H1 (cell line): ENCODE measurements at regions not wholly inside any gene's neighbourhood (a gene's known extent, or its start where the extent isn't known, plus 50 kb on each side); places are given as distances from the start of the nearest gene placed in this dataset.

Experiments
- CHD1 ChIP-seq: IDR thresholded peaks from 2 replicates; pipeline ENCODE4 v1.6.1; 2012; ENCODE audit warnings: low read depth, low read length, improper control_type of control experiment
- CTBP2 ChIP-seq: IDR thresholded peaks from 2 replicates; pipeline ENCODE4 v1.7.0; 2011; ENCODE audit warnings: borderline replicate concordance, mild to moderate bottlenecking, moderate library complexity, mixed read lengths, low read length; ENCODE audit not compliant: insufficient read depth, insufficient read length
- EP300 ChIP-seq, 2 experiments: IDR thresholded peaks; 1 replicate in 1 of 2; 2 replicates in 1 of 2; pipeline ENCODE4 v1.6.1; 2011 to 2012; ENCODE audit warnings: low read depth in 2 of 2, low read length in 2 of 2, mild to moderate bottlenecking in 2 of 2, borderline replicate concordance in 1 of 2, inconsistent platforms in 1 of 2, moderate library complexity in 1 of 2
- KDM5A ChIP-seq: fragments of 200-600 bp; IDR thresholded peaks from 2 replicates; pipeline ENCODE4 v1.7.1; 2012; ENCODE audit warnings: mild to moderate bottlenecking, low read length, inconsistent platforms, mixed read lengths
- MAFK ChIP-seq: IDR thresholded peaks from 2 replicates; pipeline ENCODE4 v1.6.1; 2012; ENCODE audit warnings: low read depth, mild to moderate bottlenecking, improper control_type of control experiment, low read length
- POLR2AphosphoS5 ChIP-seq: IDR thresholded peaks from 2 replicates; pipeline ENCODE4 v1.6.1; 2011; ENCODE audit warnings: low read depth, low read length
- SIN3A ChIP-seq, 2 experiments: IDR thresholded peaks in 1 of 2; conservative IDR thresholded peaks in 1 of 2; 2 replicates each; pipeline ENCODE4 v1.6.1; 2011 to 2012; ENCODE audit warnings: low read length in 2 of 2, improper control_type of control experiment in 1 of 2, low read depth in 1 of 2, mild to moderate bottlenecking in 1 of 2
- SP1 ChIP-seq: IDR thresholded peaks from 2 replicates; pipeline ENCODE4 v1.6.1; 2011; ENCODE audit warnings: low read depth, low read length
- ZNF274 ChIP-seq: IDR thresholded peaks from 2 replicates; pipeline ENCODE4 v1.7.0; 2012; ENCODE audit warnings: low read length, borderline replicate concordance; ENCODE audit errors: extremely low read depth
- TF ChIP-seq, protein P1 (sequence below), 3 experiments: IDR thresholded peaks; 1 replicate in 2 of 3; 2 replicates in 1 of 3; pipeline versions ENCODE4 v1.5.1 to v1.6.1; 2011; ENCODE audit warnings: low read length in 3 of 3, mild to moderate bottlenecking in 3 of 3, inconsistent platforms in 2 of 3, low read depth in 1 of 3, moderate library complexity in 1 of 3; ENCODE audit not compliant: insufficient read depth in 1 of 3; ENCODE audit errors: control extremely low read depth in 1 of 3

- TF ChIP-seq ZNF274 (no peak), KDM5A (no peak), MAFK (no peak), CTBP2 (no peak), CHD1 (no peak), EP300 (IDR thresholded peaks at IDR 0.05; ENCODE audit: borderline replicate concordance in 1 of 2, low read depth in 2 of 2, low read length in 2 of 2) (no peak), SP1 (no peak), SIN3A (conservative IDR thresholded peaks at IDR 0.05 in 1 of 2, IDR thresholded peaks at IDR 0.05 in 1 of 2; ENCODE audit: low read depth in 1 of 2, low read length in 2 of 2) (no peak), POLR2AphosphoS5 (no peak)
- TF ChIP-seq, protein P1, sequence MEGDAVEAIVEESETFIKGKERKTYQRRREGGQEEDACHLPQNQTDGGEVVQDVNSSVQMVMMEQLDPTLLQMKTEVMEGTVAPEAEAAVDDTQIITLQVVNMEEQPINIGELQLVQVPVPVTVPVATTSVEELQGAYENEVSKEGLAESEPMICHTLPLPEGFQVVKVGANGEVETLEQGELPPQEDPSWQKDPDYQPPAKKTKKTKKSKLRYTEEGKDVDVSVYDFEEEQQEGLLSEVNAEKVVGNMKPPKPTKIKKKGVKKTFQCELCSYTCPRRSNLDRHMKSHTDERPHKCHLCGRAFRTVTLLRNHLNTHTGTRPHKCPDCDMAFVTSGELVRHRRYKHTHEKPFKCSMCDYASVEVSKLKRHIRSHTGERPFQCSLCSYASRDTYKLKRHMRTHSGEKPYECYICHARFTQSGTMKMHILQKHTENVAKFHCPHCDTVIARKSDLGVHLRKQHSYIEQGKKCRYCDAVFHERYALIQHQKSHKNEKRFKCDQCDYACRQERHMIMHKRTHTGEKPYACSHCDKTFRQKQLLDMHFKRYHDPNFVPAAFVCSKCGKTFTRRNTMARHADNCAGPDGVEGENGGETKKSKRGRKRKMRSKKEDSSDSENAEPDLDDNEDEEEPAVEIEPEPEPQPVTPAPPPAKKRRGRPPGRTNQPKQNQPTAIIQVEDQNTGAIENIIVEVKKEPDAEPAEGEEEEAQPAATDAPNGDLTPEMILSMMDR (IDR thresholded peaks at IDR 0.05; ENCODE audit: control extremely low read depth in 1 of 3, insufficient read depth in 1 of 3, low read depth in 1 of 3, low read length in 3 of 3): no peak
Observed at GRCh38 chr2:196421880-196422279, 217.6 kb upstream of the CCDC150 start.
